ENCODE measurements at regions not wholly inside any gene's neighbourhood (a gene's known extent, or its start where the extent isn't known, plus 50 kb on each side); places are given as distances from the start of the nearest gene placed in this dataset.

DNA sequence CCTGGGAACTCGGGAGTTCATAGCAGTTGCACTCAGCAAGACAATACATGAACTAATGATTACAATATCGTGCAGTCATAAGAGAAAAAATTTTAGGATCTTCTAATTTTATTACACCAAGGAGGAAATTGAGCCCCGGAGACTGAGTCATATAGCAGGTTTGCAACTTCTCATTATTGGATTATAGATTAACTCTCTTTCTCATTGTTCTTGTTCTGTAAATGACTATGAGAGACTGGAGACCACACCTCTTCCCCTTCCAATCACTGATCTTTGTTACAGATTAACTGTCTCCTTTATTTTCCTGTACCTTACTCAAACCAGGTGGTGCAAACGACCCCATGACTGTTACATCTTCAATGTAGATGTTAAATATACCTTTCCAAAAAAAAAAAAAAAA is 435.8 kb upstream of the DDX18 start:
- TF ChIP-seq, protein P1, sequence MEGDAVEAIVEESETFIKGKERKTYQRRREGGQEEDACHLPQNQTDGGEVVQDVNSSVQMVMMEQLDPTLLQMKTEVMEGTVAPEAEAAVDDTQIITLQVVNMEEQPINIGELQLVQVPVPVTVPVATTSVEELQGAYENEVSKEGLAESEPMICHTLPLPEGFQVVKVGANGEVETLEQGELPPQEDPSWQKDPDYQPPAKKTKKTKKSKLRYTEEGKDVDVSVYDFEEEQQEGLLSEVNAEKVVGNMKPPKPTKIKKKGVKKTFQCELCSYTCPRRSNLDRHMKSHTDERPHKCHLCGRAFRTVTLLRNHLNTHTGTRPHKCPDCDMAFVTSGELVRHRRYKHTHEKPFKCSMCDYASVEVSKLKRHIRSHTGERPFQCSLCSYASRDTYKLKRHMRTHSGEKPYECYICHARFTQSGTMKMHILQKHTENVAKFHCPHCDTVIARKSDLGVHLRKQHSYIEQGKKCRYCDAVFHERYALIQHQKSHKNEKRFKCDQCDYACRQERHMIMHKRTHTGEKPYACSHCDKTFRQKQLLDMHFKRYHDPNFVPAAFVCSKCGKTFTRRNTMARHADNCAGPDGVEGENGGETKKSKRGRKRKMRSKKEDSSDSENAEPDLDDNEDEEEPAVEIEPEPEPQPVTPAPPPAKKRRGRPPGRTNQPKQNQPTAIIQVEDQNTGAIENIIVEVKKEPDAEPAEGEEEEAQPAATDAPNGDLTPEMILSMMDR (IDR thresholded peaks at IDR 0.05), result no peak
- TF ChIP-seq POLR2A (IDR thresholded peaks at IDR 0.05) (no peak), POLR2AphosphoS5 (IDR thresholded peaks at IDR 0.05) (no peak)

Data from suprapubic skin (tissue), 4 donors.